Activated T-cell treated with anti-CD3 and anti-CD28 coated beads for 24 hours (primary cell): ENCODE measurements at regions not wholly inside any gene's neighbourhood (a gene's known extent, or its start where the extent isn't known, plus 50 kb on each side); places are given as distances from the start of the nearest gene placed in this dataset.

Experiments used
- DNase-seq: peaks from one replicate; pipeline ENCODE4 v3.0.0-alpha.2; 2020; ENCODE audit warnings: low read depth

DNA sequence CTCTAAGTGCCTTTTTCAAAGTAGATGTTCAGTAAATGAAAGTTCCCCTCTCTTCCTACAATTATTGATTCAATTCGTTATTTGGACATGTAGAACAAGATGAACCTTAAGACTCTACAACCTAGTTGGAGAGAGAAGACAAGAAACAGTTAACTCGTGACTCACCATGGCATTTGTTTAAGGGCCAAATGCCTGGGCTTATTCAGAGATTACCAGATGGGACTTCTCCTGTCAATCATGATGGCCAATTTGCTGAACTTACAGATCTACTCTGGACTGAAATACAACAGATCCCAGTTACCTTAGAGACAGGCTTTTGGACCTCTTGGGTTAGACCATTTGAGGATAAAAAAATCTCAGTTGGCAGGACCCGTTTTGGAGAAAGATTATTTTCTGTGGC lies 93.5 kb downstream of the C1orf94 start:
- no peak for DNase-seq

DNA sequence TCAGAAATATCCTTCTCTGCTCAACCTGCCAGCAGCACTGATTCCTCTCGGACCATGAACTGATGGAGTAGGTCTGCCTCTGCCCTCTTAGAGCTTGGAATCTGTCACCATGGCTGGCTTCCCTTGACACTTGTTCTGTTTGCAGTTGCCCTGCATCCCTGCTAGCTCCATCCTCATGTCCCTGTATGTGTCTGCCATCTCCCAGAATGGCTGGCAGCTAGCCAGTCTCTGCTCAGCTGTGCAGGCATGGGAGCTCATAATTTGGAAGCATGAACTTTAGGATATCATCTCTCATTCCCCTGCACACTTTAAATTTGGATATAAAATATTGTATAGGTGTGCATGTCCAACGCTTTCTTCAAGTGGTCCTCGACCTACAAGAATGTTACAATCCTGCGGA lies 95.4 kb downstream of the C1orf94 start:
- DNase-seq: no peak

DNA sequence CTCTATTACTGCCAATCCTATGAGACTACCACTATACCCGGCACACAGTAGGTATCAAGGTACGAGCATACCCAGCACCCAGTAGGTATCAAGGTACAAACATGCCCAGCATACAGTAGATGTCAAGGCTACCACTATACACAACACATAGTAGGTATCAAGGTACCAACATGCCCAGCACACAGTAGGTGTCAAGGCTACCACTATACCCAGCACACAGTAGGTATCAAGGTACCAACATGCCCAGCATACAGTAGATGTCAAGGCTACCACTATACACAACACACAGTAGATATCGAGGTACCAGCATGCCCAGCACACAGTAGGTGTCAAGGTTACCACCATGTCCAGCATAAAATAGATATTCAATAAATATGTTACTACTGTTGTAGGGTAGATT lies 98.4 kb downstream of the C1orf94 start:
- no peak for DNase-seq

DNA sequence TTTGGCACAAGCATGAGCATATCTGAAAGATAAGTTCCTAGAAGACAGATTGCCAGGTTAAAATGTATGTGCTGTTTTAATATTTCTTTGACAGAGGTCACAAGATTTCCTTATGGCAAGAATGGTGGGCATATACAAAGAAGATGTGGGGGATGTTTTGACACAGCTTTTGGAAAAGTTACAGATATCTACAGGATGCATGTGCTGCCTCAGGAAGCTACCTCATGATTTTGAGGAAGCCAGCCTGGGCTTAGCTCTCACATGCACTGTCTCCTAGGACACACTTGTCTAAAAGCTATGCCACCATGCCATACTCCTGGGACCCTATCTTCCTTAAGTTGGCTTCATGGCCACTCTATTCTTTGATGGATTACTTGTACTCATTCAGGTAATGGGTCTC lies 99.9 kb downstream of the C1orf94 start:
- DNase-seq: no peak

DNA sequence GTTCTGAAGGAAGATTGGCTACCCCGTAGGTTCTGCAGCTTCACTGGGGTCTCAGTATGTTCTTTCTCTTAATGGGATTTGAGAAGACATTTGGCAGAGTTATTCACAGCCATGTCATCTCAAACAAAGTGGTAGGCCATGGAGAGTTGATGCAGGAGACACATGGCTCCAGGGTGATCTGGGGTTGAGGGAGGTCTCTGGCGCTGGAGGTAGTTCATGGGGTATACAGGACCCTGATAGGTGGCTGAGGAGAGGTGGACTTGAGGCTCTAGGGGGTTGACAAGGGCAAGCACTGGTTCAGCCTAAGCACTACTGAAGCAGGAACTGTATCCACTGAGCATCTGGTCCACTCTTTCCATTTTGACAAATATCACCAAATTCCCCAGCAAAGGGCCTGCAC lies 100.4 kb downstream of the C1orf94 start:
- no peak for DNase-seq

DNA sequence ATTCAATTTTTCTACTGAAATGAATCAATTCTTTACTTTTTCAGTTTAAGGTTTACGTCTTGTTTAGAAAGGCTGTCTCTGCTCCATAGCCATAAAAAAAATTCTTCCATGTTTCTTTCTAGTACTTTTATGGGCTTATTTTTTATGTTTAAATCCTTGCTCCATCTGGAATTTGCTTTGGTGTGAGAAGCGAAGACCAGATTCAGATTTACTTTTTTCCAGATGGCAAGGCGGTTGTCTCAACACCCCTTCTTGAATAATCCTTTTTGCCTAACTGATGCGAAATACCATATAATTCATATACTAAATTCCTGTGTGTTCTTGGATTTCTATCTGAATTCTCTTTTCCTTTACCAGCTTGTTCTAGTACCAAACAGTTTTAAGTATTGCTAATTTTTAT lies 101.5 kb downstream of the C1orf94 start:
- no peak for DNase-seq

DNA sequence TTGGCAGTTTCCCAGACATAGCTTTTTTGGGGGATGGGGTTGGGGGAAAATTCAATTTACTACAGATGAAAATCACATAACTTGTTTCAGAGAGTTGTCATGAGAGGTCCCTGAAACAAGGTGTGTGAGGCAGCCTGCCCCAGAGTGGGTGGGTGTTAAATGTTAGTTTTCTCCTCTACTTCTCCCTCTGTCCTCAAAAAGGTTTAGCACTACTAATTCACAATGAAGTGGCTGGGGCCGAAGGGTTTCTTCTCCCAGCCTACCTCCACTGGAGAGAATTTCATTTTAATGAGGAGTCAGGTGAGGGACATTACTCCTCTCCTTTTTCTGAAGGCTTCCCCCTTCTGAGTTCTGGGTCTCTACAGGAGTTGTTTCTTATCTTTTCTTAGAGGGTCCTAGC lies 103.3 kb downstream of the C1orf94 start:
- no peak for DNase-seq

DNA sequence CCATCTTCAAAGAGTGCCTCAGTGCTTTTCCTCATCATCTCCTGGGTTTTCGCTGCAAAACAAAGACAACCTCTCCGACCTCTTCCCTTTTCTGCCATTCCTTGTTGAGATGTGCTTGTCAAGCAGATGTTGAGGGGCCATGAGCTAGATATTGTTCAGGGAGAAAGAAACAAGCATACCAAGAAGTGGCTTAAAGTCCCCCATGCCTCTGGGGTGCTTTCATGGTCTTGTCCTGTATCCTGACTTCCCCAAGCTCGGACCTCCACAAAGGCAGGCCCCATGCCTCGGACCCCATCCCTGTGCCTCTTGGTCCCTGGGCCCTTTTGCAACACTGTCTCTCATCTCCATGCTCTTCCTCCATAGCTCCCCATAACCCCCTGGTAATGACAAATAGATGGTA lies 103.8 kb downstream of the C1orf94 start:
- no peak for DNase-seq

DNA sequence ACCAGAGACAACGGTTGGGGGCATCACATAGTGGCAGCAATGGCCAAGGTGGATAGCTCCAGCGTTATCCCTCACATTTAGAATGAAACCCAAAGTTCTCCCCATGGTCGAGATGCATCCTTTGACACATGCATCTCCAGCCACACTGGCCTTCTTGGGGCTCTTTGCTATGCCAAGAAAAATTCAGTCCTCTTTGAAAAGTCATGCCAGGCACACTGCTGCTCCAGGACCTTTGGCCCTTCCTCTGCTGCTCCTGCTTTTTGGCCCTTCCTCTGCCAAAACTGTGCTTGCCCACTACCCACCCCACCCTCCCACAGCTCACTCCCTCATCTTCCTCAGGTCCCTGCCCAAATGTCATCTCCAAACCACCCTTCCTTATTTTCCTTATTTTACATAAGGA lies 106.4 kb downstream of the C1orf94 start:
- DNase-seq: no peak

DNA sequence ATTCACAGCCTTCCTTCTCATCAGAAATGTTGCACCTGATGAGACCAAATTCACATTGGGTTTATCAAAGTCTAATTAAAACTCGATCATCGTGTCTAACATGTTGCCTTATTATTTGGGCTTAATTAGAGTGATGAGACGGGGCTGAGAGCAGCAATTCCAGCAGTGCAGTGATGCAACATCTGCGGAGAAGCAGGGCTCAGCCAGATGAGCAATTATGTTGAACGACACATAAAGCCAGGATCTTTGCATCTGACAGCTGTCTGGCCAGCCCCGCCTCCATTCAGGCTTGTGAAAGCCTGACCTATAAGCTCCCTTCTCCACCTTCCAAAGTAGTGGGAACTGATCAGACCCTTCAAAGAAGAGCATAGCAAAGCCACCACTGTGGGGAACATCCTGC lies 109.8 kb downstream of the C1orf94 start:
- DNase-seq: no peak

DNA sequence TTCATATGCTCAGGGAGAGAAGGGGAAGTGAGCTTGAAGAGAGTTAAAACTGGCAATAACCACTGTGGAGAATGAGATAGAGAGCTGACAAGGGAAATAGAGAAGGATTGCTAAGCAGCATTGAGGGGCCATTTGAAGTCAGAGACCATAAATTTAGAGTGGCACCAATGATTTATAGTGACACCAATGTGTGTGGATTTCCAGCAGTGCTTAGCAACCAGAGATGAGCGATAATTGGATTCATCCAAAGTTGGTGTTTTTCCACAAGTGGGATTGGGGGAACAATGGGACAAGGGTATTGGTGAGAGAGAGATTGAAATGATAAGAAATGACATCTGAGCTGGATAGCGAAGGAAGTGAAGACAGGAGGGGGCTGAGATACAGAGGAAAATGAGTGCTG lies 114.1 kb downstream of the C1orf94 start:
- DNase-seq: no peak

DNA sequence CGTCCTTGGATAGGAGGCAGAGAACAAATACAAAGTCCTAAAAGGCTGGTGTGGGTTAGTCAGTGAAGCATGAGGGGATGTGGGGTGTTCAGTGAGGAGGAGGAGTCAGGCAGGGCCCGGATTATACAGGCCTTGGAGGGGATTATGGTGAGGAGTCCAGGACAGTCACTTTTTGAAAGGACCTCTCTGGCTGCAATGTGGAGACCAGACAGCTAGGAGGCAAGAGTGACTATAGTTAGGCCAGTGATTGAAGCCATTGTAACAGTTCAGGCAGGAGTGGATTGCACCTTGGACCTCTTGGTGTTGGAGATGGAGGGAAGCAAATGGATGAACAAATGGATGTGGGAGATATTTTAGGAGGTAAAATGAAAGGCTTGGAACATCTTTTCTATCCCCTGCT lies 115.8 kb downstream of the C1orf94 start:
- DNase-seq: no peak

DNA sequence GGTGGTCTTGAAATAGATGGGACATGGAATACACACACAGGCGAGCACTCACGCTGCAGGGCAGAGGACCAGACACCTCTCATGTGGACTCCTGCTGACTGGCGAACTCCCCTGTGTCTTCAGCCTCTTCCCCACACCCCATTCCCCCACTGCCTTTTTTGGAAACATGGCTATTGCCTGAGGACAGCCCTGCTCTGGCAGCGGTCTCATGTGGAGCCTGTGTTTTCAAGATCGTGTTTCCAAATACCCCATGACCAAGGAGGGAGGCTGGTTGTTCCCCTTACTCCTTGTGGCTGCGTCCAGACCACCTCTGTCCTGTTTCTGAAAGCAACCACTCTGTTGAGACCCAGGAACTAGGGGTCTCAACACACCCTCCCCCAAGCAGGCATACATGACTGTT lies 119.4 kb downstream of the C1orf94 start:
- no peak for DNase-seq

DNA sequence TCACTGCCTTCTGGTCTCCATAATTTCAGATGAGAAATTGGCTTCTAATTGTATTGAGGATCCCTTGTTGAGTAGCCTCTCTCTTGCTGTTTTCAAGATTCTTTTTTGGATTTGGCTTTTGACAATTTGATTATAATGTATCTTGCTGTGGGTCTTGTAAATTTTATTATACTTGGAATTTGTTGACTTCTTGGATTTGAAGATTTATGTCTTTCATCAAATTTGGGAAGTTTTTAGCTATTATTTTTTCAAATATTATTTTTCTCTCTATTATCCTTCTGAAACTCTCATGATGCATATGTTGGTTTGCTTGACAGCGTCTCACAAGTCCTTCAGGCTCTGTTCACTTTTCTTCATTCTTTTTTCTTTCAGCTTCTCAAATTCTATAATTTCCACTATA lies 126.1 kb downstream of the C1orf94 start:
- DNase-seq: no peak

DNA sequence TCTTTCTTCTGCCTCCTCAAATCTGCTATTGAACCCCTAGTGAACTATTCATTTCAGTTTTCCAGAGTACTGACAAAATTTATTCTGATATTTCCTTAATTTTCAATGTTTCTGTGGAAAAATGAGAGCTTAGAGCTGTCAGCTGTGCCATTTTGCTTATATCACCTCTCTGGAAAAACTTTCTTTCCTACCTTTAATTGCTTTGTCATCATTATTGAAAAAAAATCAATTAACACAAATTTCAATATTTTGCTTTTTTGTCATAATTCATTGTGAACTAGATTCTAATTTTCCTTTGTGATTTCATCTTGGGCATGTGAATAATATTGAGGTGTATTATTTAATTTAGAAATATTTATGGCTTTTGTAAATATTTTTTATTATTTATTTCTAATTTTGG lies 126.5 kb downstream of the C1orf94 start:
- DNase-seq: no peak

DNA sequence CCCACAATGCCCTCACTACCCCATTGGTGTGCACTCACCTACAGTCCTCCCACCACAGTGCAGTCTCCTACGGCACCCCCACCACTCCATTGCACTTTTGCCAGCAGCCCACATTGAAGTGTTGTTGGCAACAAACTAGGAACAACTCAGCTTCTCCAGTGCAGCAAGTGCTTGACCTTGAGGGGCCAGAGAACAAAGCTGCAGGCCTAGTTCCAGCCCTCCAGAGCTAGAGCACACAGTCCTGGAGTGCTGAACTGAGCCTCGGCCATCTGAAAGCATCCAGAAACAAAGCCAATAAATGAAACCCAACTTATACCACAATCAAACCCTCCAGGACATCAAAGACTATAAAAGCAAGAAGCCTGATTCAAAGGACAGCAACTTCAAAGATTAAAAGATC lies 129.9 kb downstream of the C1orf94 start:
- DNase-seq: no peak

DNA sequence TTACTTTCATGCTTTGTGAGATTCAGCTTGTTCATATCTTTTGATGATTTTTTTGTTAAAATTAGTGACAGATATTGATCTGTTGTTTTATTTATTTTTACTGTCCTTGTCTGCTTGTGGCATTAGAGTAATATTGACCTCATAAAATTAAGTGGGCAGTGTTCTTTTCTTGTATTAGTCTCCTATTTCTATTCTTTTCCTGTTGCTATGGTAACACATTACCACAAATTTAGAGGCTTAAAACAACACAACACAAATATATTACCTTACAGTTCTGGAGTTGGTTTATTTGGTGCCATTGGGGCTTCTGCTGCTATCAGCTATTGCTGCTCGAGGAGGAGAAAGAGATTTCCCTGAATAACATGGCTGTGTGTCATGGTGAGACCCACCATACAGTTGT lies 135.7 kb downstream of the C1orf94 start:
- no peak for DNase-seq

DNA sequence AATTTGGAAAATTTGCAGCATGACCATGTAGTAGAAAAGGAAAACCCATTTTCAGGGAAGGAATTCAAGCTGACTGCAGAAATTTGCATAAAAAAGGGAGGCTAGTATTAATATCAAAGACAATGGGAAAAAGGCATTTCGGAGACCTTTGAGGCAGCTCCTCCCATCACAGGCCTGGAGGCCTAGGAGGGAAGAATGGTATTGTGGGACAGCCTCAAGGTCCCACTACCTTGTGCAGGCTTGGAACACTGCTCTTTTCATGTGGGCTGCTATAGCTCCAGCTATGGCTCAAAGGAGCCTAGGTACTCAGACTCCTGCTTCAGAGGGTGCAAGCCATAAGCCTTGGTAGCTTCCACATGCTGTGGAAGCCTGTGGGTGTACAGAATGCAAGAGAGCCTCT lies 139.3 kb downstream of the C1orf94 start:
- no peak for DNase-seq

DNA sequence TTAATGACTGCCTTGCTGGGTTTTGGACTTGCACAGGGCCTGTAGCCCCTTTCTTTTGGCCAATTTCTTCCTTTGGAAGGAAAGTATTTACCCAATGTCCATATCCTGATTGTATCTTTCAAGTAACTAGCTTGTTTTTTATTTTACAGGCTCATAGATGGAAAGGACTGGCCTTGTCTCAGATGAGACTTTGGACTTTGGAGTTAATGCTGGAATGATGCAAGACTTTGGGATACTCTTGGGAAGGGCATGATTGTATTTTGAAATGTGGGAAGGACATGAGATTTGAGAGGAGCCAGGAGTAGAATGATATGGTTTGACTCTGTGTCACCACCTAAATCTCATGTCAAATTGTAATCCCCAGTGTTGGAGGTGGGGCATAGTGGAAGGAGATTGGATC lies 140.1 kb downstream of the C1orf94 start:
- no peak for DNase-seq

DNA sequence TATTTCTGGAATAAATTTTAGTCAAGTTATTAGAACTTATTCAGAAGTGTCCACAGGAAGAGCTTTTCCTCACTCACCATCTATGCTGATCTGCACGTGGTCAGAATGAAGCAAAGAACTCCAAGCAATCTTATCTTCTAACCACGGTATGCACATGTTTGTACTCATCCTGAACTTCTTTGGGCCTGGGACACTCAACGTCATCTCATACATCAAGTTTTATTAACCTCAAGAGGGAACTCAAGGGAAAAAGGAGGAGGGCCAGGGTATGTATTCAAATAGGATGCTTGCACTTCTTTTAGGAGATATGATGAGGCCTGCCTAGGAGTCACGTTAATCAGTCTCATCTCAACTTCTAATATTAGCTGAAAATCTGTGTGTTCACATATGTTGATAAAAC lies 142.5 kb downstream of the C1orf94 start:
- no peak for DNase-seq

DNA sequence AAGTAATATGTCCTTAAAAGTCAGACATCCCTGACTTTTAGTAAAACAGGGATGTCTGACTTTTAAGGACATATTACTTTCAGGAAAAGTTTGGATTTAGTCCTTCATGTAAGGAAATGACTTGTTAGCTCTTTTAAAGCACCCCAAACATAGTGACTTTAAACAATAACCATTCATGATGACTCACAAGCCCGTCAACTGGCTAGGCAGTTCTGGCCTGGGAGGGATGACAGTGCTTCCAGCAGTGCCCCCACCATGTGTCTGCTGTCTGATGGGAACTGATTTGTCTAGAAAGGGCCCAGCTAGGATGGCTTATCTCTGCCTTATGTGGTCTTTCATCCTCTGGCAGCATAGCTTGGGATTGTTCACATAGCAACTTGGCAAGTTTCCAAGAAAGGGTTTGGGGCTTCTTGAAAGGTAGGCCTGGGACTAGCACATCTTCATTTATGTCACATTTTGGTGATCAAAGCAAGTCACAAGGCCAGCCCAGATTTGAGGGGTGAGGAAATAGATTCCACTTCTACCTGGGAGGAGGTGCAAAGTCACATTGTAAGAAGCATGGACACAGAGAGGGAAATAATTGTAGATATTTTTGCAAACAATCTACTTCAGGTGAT lies 143.5 kb downstream of the C1orf94 start:
- no peak for DNase-seq

DNA sequence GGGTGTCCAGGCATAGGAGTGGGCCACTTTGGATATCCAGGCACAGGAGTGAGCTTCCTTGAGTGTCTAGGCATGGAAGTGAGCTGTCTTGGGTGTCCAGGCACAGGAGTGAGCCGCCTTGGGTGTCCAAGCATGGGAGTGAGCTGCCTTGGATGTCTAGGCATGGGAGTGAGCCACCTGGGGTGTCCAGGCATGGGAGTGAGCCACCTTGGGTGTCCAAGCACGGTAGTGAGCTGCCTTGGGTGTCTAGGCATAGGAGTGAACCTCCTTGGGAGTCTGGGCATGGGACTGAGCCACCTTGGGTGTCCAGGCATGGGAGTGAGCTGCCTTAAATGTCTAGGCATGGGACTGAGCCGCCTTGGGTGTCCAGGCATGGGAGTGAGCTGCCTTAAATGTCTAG lies 146.3 kb downstream of the C1orf94 start:
- DNase-seq: no peak

DNA sequence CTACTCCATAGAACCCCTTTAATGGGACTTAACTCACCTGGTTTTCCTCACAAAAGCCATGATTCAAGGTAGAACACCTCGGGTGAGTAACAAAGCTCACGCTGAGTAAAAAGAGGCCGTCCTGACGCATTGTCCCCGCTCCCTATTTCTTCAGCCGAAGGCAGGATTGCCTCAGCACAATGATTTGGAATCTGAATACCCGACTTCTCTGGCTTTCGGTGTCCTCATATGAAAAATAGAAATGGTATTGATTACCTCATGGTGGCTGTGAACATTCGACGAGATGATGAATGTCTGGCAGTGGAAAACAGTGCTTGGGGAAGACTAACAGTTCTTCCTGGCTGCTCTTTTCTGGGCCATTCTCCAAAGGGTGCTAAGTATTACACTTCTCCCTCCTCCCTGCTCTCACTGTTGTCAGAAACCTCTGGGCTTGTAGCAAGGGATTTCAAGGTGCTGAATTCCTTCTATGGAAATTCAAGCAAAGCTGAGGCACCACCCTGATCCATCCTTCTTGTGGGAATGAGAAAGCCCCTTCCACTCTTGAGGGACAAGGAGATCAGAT lies 148.3 kb downstream of the C1orf94 start:
- DNase-seq: no peak

DNA sequence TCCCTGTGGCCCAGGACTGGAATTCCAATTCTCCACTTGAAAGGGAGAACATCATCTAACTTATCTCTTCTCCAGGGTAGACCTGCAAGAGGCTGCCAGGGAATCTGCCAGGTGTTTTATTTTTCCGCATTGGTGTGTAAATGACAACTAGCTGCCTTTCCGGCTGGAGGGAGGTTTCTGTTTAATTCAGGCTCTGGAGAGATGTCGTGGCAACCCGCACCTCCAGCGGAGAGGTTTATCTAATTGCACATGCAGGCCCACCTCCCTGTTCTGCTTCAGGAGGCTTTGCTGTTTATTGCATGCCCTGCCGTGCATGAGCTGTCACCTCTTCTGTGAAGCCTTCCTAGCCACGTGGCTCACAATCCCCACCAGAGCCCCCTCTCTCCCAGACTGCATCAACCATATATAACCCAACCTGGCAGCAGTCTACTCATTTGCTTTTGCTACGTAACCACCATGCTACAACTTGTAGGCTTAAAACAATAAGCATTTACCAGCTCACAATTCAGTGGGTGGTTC lies 151.6 kb downstream of the C1orf94 start:
- no peak for DNase-seq
